ENCODE measurements at regions not wholly inside any gene's neighbourhood (a gene's known extent, or its start where the extent isn't known, plus 50 kb on each side); places are given as distances from the start of the nearest gene placed in this dataset.

- no peak for TF ChIP-seq CTCF (IDR thresholded peaks at IDR 0.05)
- no peak for TF ChIP-seq POLR2A (IDR thresholded peaks at IDR 0.05)
Observed at GRCh38 chr1:2878591-2878990, 77.1 kb upstream of the TTC34 start.

Measured in upper lobe of left lung (tissue), 4 donors.